Activated T-helper 17 cell treated with anti-CD3 and anti-CD28 coated beads, Interleukin-2, amount 50 U/mL, for 72 hours (primary cell): ENCODE measurements at regions not wholly inside any gene's neighbourhood (a gene's known extent, or its start where the extent isn't known, plus 50 kb on each side); places are given as distances from the start of the nearest gene placed in this dataset.
"Not testable (repeated sequence)": the region's sequence is repeated elsewhere in the genome, so short reads cannot be mapped to it uniquely, and the experiment has no call there.

Source experiments
- ATAC-seq: fragments of 150-1000 bp; cut with Tn5 transposase; replicated peaks from 2 replicates; pipeline ENCODE4 v1.10.0; 2021; ENCODE audit warnings: mild to moderate bottlenecking, moderate library complexity
- H3K27ac Mint-ChIP-seq: one replicate; pipeline ENCODE4 v1.8.0; 2022; ENCODE audit warnings: mixed read lengths
- H3K27me3 Mint-ChIP-seq: one replicate; pipeline ENCODE4 v1.8.0; 2022; ENCODE audit warnings: mixed read lengths
- H3K36me3 Mint-ChIP-seq: one replicate; pipeline ENCODE4 v1.8.0; 2022; ENCODE audit warnings: low read depth, mild to moderate bottlenecking, mixed read lengths
- H3K4me1 Mint-ChIP-seq: one replicate; pipeline ENCODE4 v1.8.0; 2022; ENCODE audit warnings: mixed read lengths
- H3K4me3 Mint-ChIP-seq: one replicate; pipeline ENCODE4 v1.8.0; 2022; ENCODE audit warnings: mild to moderate bottlenecking, mixed read lengths
- H3K9me3 Mint-ChIP-seq: one replicate; pipeline ENCODE4 v1.8.0; 2022; ENCODE audit warnings: mixed read lengths

DNA sequence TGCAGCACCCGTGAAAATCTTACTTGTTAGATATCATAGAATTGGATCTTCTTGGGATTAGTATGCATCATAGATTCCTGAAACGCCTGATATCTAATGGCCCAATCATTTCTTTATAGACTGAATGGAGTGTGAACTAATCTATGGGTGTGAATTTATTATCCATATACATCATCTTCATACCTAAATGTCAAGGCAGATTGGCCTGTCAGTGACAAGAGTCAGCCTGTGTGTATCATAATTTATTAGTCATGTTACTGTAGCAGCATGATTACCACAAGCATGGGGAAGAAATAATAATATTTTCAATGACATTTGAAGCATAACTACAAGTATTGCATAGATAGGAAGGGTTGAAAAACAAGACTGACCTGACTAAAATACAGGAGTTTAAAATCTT is 235.8 kb downstream of the RAP2B start:
- no peak for ATAC-seq
- Mint-ChIP-seq H3K36me3 (no peaks in the 10 kb centered on the region), H3K27ac (no peak overlapping the region), H3K4me3 (no peak overlapping the region), H3K4me1 (peaks cover 5% of the 10 kb centered on the region), H3K9me3 (no peaks in the 10 kb centered on the region), H3K27me3 (no peaks in the 10 kb centered on the region)

DNA sequence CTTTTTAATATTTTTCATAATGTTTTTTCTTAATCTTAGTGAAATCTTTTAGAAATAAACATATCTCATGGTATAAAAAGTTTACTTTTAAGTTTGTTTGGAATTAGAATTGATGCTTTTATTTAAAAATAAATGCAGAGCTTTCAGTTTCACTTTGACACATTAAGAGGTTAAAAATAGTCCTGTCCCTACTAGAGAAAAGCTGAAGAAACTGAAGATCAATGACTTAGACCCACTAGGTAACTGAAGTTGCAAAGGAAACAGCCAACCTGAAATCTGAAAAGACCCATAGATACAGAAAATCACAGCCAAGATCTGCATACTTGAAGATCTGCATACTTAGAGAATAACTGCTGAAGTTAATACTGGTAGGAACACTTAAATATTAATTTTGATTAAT is 237.6 kb downstream of the RAP2B start:
- H3K27ac Mint-ChIP-seq = no peak overlapping the region
- peaks cover 5% of the 10 kb centered on the region for H3K4me1 Mint-ChIP-seq
- no peaks in the 10 kb centered on the region for H3K9me3 Mint-ChIP-seq
- ATAC-seq = no peak
- H3K36me3 Mint-ChIP-seq = no peaks in the 10 kb centered on the region
- no peak overlapping the region for H3K4me3 Mint-ChIP-seq
- H3K27me3 Mint-ChIP-seq = no peaks in the 10 kb centered on the region

DNA sequence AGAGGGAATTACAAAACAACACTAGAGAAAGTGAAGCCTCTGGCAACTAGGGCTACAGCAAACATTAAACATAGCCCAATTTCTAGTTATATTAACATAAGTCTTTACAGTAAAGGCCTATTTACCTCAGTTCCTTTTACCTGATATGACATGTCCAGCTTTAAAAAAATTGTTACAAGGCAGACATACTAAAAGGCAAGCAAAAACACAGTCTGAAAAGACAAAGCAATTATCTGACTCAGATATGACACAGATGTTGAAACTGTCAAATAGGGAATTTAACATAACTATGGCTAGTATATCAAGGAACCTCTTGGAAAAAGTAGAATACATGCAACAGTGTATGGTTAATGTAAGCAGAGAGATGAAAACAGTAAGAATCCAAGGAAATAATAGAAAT is 238.6 kb downstream of the RAP2B start:
- Mint-ChIP-seq H3K4me3 (no peak overlapping the region), H3K4me1 (peaks cover 5% of the 10 kb centered on the region), H3K27me3 (no peaks in the 10 kb centered on the region), H3K36me3 (no peaks in the 10 kb centered on the region), H3K27ac (peak overlapping the region; percentile 62), H3K9me3 (no peaks in the 10 kb centered on the region)
- no peak for ATAC-seq

DNA sequence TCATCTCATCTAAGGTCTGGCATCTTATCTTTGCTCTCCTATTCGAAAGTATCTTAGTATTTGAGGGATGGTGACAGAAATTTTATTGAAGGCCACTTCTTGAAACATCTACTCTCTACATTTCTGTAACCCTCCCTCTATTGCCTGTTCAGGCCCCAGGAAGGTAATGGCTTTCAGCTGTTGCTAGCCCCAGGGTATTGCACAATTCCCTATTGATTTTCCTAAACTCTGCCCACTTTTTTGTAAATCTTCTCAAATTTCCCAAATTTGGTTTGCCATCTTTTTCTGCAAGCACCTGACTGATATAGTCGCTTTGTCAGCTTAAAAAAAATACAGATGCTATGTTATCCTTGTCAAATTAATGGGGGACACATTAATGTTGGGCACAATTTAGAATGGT is 242.1 kb downstream of the RAP2B start:
- no peaks in the 10 kb centered on the region for H3K9me3 Mint-ChIP-seq
- no peak for ATAC-seq
- no peak overlapping the region for H3K4me3 Mint-ChIP-seq
- no peaks in the 10 kb centered on the region for H3K36me3 Mint-ChIP-seq
- no peaks in the 10 kb centered on the region for H3K27me3 Mint-ChIP-seq
- no peak overlapping the region for H3K27ac Mint-ChIP-seq
- peaks cover 5% of the 10 kb centered on the region for H3K4me1 Mint-ChIP-seq

DNA sequence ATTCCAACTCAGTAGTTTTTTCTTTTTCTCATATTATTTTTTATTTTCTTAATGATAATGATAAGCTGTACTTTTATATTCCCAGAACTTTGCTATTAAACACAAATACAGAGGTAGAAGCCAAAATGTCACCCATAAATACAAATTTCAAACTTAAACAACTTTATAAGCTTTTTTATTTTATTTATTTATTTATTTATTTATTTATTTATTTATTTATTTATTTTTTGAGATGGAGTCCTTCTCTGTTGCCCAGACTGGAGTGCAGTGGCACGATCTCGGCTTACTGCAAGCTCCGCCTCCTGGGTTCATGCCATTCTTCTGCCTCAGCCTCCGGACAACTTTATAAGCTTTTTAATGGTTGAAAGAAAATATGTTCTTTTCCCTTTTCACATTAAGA is 243.3 kb downstream of the RAP2B start:
- not testable (repeated sequence) for ATAC-seq, H3K27me3 Mint-ChIP-seq, H3K27ac Mint-ChIP-seq, H3K36me3 Mint-ChIP-seq, H3K9me3 Mint-ChIP-seq, H3K4me3 Mint-ChIP-seq, H3K4me1 Mint-ChIP-seq

DNA sequence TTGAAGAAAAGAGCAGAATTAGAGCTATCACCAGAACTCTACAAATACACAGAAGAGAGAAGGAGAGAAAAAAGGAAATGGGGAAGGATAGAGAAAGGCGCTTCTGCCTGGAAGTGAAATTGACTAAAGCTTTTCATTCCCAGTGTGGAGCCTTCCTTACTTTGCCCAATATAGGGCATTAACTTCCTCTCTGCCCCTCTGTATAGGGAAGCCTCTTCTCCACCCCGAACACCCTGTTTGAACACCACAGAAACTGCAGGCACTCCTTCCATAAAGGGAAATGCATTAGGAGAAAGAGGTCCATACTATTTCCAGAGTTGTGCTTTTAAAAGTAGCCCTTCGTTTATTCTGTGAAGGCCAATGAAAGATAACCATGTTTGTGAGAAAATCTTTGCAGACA is 248.5 kb downstream of the RAP2B start:
- no peak for ATAC-seq
- Mint-ChIP-seq H3K36me3 (no peaks in the 10 kb centered on the region), H3K27ac (no peak overlapping the region), H3K4me1 (no peaks in the 10 kb centered on the region), H3K27me3 (no peaks in the 10 kb centered on the region), H3K9me3 (no peaks in the 10 kb centered on the region), H3K4me3 (no peak overlapping the region)

DNA sequence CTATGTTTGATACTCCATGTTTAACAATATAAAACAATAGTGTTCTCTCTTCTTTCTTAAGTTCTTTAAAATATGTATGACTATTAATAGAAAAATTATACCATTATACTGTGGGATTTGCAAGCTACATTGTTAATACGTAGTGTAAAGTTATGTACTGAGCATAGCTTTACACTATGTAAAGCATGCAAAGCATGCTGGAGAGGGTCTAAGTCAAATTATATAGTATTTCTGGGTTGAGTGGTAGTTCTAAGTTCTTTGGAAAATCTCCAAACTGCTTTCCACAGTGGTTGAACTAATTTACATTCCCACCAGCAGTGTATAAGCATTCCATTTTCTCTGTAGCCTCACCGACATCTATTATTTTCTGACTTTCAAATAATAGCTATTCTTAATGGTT is 253.0 kb downstream of the RAP2B start:
- Mint-ChIP-seq H3K4me1 (no peaks in the 10 kb centered on the region), H3K4me3 (no peak overlapping the region), H3K27ac (no peak overlapping the region), H3K36me3 (no peaks in the 10 kb centered on the region), H3K9me3 (peaks cover 5% of the 10 kb centered on the region), H3K27me3 (no peaks in the 10 kb centered on the region)
- ATAC-seq = no peak

DNA sequence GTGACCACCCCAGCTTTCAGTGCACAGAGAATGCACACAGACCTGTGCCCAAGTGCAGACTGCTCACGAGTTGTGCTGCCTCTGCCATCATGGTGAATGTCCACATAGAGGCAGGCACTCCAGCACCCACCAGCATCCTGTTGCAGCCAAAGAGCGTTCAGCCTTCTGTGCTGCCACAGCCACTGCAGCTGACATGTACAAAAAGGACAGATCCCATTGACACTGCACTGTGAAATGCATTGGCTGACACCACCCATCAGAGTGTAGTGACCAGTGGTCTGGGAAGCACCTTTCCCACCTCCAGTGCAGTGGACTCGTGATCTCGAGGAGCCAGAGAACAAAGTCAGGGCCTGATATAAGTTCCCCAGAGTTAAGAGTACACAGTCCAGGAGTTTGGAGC is 260.3 kb downstream of the RAP2B start:
- Mint-ChIP-seq H3K4me3 (no peak overlapping the region), H3K36me3 (no peaks in the 10 kb centered on the region), H3K9me3 (peaks cover 32% of the 10 kb centered on the region), H3K27me3 (no peaks in the 10 kb centered on the region), H3K4me1 (no peaks in the 10 kb centered on the region), H3K27ac (no peak overlapping the region)
- ATAC-seq = no peak

DNA sequence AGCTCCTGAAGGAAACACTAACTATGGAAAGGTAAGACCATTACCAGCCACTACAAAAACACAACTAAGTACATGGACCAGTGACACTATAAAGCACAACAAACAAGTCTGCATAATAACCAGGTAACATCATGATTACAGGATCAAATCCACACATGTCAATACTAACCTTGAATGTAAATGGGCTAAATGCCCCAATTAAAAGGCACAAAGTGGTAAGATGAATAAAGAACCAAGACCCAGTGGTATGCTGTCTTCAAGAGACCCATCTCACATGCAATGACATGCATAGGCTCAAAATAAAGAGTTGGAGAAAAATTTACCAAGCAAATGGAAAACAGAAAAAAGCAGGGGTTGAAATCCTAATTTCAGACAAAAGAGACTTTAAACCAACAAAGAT is 261.8 kb downstream of the RAP2B start:
- not testable (repeated sequence) for H3K36me3 Mint-ChIP-seq, H3K27me3 Mint-ChIP-seq, H3K4me3 Mint-ChIP-seq, H3K4me1 Mint-ChIP-seq, H3K27ac Mint-ChIP-seq, ATAC-seq
- peaks cover 28% of the 10 kb centered on the region for H3K9me3 Mint-ChIP-seq

DNA sequence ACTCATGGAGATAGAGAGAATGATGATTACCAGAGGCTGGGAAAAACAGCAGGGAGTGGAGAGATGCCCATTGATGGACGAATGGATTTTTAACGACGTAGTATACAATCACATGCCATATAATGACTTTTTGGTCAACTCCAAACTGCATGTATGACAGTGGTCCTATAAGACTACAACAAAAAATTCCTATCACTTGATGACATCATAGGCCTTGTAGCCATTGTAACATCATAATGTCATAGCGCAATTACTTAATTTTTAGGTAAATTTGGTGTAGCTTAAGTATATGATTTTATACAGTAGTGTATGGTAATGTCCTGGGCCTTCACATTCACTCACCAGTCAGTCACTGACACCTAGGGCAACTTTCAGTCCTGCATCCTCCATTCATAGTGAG is 264.3 kb downstream of the RAP2B start:
- no peak for ATAC-seq
- H3K4me3 Mint-ChIP-seq = no peak overlapping the region
- H3K27ac Mint-ChIP-seq = no peak overlapping the region
- H3K9me3 Mint-ChIP-seq = peaks cover 24% of the 10 kb centered on the region
- no peaks in the 10 kb centered on the region for H3K4me1 Mint-ChIP-seq
- H3K36me3 Mint-ChIP-seq = no peaks in the 10 kb centered on the region
- no peaks in the 10 kb centered on the region for H3K27me3 Mint-ChIP-seq

DNA sequence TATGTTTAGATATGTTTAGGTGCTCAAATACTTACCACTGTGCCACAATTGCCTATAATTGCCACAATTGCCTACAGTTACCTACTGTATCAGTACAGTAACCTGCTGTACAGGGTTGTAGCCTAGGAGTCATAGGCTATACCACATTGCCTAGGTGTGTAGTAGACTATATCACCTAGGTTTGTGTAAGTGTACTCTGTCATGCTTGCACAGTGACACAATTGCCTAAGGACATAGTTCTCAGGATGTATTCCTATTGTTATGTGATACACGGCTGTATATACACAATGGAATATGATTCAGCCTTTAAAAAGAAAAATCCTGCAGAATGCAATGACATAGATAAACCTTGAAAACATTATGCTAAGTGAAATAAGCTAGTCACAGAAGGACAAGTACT is 264.8 kb downstream of the RAP2B start:
- Mint-ChIP-seq H3K4me3 (no peak overlapping the region), H3K27ac (no peak overlapping the region), H3K27me3 (no peaks in the 10 kb centered on the region), H3K36me3 (no peaks in the 10 kb centered on the region), H3K9me3 (peaks cover 24% of the 10 kb centered on the region), H3K4me1 (no peaks in the 10 kb centered on the region)
- no peak for ATAC-seq

DNA sequence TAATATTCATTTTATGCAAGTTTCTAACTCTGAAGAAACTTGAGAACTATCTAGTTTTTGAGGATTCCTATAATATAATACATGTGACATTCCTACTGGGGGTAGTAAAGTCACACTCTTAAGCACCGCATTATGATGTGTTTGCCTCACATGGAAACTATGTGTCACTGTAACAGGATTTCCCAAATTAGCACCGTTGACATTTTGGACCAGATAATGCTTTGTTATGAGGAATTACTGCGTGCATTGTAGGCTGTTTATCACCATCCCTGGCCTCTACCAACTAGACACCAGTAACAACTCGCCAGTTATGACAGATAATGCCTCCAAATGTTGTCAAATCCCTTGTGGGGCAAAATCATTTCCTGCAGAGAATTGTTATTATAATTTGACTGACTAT is 267.8 kb downstream of the RAP2B start:
- peaks cover 6% of the 10 kb centered on the region for H3K9me3 Mint-ChIP-seq
- H3K27me3 Mint-ChIP-seq = no peaks in the 10 kb centered on the region
- no peaks in the 10 kb centered on the region for H3K4me1 Mint-ChIP-seq
- ATAC-seq = no peak
- no peak overlapping the region for H3K4me3 Mint-ChIP-seq
- no peaks in the 10 kb centered on the region for H3K36me3 Mint-ChIP-seq
- H3K27ac Mint-ChIP-seq = no peak overlapping the region

DNA sequence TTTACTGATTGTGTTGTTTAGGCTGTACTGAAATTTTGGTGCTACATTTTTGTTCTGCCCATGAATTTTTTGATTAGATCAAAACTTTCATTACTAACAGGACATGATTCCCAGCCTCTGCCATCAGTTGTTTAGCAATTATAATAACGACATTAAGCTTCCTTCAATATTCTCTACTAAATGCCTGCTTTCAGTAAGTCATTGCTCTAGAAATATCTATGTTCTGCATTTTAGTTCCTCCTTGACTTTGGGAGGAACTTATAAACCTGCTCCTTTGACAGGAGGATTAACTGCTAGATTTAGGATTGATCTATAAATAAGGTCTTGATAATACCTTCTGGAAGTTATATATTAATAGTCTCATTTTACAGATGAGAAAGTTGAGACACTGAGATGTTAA is 269.1 kb downstream of the RAP2B start:
- no peak for ATAC-seq
- Mint-ChIP-seq H3K4me1 (no peaks in the 10 kb centered on the region), H3K27me3 (no peaks in the 10 kb centered on the region), H3K9me3 (peaks cover 2% of the 10 kb centered on the region), H3K36me3 (no peaks in the 10 kb centered on the region), H3K27ac (no peak overlapping the region), H3K4me3 (no peak overlapping the region)

DNA sequence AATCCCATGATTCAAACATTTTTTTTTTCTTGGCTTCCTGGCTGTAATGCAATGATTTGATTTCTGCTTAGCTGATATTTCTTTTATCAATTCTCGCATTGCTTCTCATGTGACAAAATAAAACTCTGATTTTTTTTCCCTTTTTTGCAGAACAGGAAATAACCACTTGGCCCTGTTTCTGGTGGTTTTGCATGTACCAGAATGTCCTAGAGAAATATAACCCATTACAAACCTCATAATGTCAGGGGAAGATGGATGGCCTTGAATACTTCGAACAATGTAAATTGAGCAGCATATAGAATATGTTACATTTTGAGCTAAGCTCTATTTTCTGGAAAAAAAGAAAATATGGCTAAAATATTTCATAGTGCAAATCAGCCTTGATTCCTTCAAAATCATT is 275.6 kb downstream of the RAP2B start:
- Mint-ChIP-seq H3K27ac (no peak overlapping the region), H3K36me3 (no peaks in the 10 kb centered on the region), H3K27me3 (no peaks in the 10 kb centered on the region), H3K9me3 (no peaks in the 10 kb centered on the region), H3K4me1 (peaks cover 3% of the 10 kb centered on the region), H3K4me3 (no peak overlapping the region)
- no peak for ATAC-seq

DNA sequence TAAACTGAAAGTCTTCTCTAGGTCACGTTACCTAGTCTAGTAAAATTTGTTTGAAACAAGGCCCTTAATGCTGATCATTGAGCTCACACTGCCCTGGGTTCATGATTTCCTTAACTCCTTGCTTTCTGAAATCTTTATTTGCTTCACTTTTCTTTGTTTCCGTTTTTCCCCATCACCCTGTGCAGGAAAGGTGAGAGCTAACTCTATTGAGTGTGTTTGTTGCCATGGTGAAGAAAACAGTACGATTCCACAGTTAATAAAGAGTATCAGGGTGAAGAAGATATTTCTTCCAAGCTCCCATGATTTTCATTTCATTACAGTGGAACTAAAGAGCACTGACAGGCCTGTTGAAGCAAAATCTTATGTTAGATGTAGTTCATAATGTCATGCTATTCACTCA is 276.2 kb downstream of the RAP2B start:
- Mint-ChIP-seq H3K36me3 (no peaks in the 10 kb centered on the region), H3K9me3 (no peaks in the 10 kb centered on the region)
- no peak for ATAC-seq

DNA sequence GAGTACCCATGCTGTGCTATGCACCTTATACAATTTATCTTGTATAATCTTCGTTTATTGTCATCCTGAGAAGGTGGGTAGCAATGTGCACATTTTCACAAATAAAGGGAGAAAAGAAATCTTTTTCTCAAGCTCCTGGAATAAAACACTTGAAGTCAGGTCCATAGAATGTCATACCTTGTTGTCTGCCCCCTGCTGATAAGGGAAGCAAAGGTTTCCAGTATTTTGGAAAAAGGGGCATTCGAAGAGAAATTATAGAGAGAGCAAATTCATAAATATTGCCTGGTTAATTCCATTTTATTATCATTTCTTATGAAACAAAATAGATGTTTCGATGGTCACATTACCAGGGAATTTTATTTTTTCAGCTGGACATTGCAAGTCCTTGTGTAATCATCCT is 277.8 kb downstream of the RAP2B start:
- Mint-ChIP-seq H3K4me1 (peaks cover 10% of the 10 kb centered on the region), H3K4me3 (no peak overlapping the region), H3K27me3 (no peaks in the 10 kb centered on the region), H3K27ac (no peak overlapping the region), H3K9me3 (no peaks in the 10 kb centered on the region), H3K36me3 (no peaks in the 10 kb centered on the region)
- ATAC-seq = no peak

More for the DNA sequence above, 276.2 kb downstream of the RAP2B start:
- Mint-ChIP-seq H3K4me1 (peaks cover 9% of the 10 kb centered on the region), H3K27ac (no peak overlapping the region), H3K4me3 (no peak overlapping the region), H3K27me3 (no peaks in the 10 kb centered on the region)
